HG02642 (cell line): ENCODE measurements at regions not wholly inside any gene's neighbourhood (a gene's known extent, or its start where the extent isn't known, plus 50 kb on each side); places are given as distances from the start of the nearest gene placed in this dataset.

Source experiments
- ATAC-seq: cut with Tn5 transposase; IDR thresholded peaks from one replicate; pipeline ENCODE4 v1.9.1; 2021; ENCODE audit warnings: mild to moderate bottlenecking; ENCODE audit not compliant: unreplicated experiment, poor library complexity

- ATAC-seq: no peak
Observed at GRCh38 chr4:113849771-113850170, 88.2 kb upstream of the CAMK2D start.

GRCh38 chr4:113847710-113848109 is 86.2 kb upstream of the CAMK2D start:
- no peak for ATAC-seq

GRCh38 chr4:113846433-113846832 is 84.9 kb upstream of the CAMK2D start:
- no peak for ATAC-seq

- no peak for ATAC-seq
Observed at GRCh38 chr4:113845138-113845537, 83.6 kb upstream of the CAMK2D start.

GRCh38 chr4:113844369-113844768 is 82.8 kb upstream of the CAMK2D start:
- no peak for ATAC-seq

- ATAC-seq: no peak
Observed at GRCh38 chr4:113840861-113841260, 79.3 kb upstream of the CAMK2D start.

- no peak for ATAC-seq
Observed at GRCh38 chr4:113838460-113838859, 76.9 kb upstream of the CAMK2D start.

- ATAC-seq: peak; percentile 100
Observed at GRCh38 chr4:113837397-113837796, 75.9 kb upstream of the CAMK2D start.

- no peak for ATAC-seq
Observed at GRCh38 chr4:113835005-113835404, 73.5 kb upstream of the CAMK2D start.

GRCh38 chr4:113834298-113834697 is 72.8 kb upstream of the CAMK2D start:
- no peak for ATAC-seq

- ATAC-seq: no peak
Observed at GRCh38 chr4:113832803-113833202, 71.3 kb upstream of the CAMK2D start.

GRCh38 chr4:113831457-113831856 is 69.9 kb upstream of the CAMK2D start:
- no peak for ATAC-seq

- ATAC-seq: no peak
Observed at GRCh38 chr4:113828702-113829101, 67.2 kb upstream of the CAMK2D start.

- no peak for ATAC-seq
Observed at GRCh38 chr4:113827285-113827684, 65.7 kb upstream of the CAMK2D start.

GRCh38 chr4:113826421-113826820 is 64.9 kb upstream of the CAMK2D start:
- no peak for ATAC-seq

- peak; percentile 67 for ATAC-seq
Observed at GRCh38 chr4:113825272-113825671, 63.7 kb upstream of the CAMK2D start.

GRCh38 chr4:113824396-113824795 is 62.9 kb upstream of the CAMK2D start:
- ATAC-seq: no peak

- peak; percentile 67 for ATAC-seq
Observed at GRCh38 chr4:113823291-113823659, 61.7 kb upstream of the CAMK2D start.

GRCh38 chr4:113822555-113823290 is 61.2 kb upstream of the CAMK2D start:
- ATAC-seq: peak; percentile 77

- ATAC-seq: no peak
Observed at GRCh38 chr4:113821856-113822255, 60.3 kb upstream of the CAMK2D start.

GRCh38 chr4:113820108-113820507 is 58.6 kb upstream of the CAMK2D start:
- no peak for ATAC-seq

- no peak for ATAC-seq
Observed at GRCh38 chr4:113815826-113816225, 54.3 kb upstream of the CAMK2D start.

GRCh38 chr4:113811359-113811758 is 49.8 kb upstream of the CAMK2D start:
- no peak for ATAC-seq
